ENCODE measurements at regions not wholly inside any gene's neighbourhood (a gene's known extent, or its start where the extent isn't known, plus 50 kb on each side); places are given as distances from the start of the nearest gene placed in this dataset.
A peak's percentile ranks its signal among the peaks of the same experiment; 100 is the strongest.

DNA sequence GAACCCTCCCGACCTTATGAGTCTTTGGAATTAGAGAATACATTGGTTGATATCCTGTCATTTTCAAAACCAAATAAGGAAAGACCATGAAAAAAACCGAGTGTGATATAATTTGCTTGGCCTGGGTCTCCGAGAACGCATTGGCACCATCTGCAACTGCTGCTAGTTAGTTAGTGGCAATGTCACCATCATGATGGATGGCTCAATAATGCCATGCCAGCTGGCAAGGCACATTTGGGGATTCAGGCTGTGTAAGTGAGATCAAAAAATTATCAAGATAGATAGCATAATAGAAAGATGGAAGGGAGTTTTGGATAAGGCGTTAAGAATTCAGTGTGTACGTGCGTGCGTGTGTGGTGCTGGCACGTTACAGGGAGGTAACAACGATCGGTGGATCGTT, 134.7 kb upstream of the TCERG1L start:
- peak; percentile 3 for DNase-seq

DNA sequence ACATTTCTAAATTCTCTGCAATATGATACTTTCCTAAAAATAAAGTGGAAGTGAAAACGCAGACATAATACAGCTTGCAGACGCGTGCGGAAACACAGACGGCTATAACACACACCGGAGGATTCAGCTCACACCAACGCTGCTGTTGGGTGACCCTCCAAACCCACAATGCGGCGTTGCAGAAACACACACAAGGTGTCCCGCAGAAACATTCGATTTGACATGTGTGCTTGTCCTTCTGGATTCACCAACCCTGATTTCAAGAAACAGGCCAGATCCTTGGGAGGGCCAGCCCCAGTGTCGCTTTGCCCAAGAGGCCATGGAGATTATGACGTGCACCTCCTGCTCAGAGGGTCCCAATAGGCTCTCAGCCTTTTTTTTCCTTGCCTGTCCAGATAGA, 136.7 kb upstream of the TCERG1L start:
- DNase-seq = peak; percentile 15

DNA sequence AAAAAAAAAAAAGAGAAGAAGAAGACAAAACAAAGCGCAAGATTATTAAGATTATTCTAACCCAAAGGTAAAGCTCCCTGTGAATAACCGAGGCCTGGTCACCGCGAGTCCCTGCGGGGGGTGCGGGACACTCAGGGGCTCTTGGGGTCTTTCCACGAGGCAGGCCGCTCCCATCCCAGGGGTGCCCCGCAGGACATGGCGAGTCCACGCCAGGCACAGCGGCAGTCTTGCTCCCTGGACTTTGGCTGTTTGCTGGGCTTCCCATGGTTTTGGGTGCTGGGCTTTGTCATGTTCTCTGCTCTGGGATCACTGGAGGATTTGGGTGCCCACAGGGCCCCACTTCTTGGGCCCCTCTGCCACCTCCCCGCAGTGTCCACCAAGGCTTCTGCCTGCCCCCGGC, 137.4 kb upstream of the TCERG1L start:
- DNase-seq = peak; percentile 40

DNA sequence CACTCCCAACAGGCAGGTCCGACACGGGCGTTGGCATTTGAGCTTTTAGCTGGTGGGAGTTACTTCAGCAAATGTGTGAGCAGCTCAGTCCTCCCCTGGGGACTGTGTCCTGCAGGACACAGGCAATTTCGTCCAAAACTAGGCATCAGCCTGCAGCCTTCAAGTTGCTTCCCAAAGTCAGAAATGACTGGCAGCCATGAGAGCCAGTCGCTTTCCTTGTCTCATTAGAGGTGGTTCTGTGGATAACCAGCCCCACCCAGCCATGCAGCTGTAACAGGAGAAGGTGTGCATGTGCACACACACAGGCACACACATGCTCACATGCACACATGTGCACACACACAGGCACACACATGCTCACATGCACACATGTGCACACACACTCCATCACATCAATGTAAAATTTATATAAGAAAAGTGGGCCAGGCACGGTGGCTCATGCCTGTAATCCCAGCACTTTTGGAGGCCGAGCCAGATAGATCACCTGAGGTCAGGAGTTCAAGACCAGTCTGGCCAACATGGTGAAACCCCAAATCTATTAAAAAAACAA, 138.8 kb upstream of the TCERG1L start:
- DNase-seq = peak; percentile 49

DNA sequence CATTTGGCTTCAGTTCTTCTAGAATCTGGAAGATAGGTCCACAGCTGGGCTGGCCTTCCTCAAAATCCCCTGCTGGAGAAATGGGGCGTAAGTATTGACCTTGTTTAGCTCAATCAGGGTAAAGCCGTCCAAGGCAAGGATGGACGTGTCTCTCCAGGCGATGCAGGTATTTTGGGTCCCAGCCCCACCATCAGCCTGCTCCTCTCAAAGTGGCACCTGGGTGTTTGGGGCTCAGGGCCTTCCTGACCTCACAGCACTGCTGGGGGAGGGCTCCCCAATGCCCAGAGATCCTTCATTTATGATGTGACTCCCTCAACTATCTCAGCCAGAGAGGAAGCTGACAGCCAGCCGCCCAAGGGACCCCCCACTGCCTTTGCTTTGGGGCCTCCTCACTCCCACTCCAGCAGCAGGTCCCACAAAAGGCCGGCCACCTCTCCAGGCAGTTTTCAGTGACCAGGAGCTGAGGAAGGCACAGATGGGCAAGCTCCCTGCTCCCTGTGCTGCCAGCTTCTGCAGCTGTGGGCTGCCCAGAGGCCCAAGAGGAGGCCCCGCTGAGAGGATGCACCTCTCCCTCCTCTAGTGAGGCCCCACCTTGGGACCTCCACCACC, 140.0 kb upstream of the TCERG1L start:
- peak; percentile 42 for DNase-seq

DNA sequence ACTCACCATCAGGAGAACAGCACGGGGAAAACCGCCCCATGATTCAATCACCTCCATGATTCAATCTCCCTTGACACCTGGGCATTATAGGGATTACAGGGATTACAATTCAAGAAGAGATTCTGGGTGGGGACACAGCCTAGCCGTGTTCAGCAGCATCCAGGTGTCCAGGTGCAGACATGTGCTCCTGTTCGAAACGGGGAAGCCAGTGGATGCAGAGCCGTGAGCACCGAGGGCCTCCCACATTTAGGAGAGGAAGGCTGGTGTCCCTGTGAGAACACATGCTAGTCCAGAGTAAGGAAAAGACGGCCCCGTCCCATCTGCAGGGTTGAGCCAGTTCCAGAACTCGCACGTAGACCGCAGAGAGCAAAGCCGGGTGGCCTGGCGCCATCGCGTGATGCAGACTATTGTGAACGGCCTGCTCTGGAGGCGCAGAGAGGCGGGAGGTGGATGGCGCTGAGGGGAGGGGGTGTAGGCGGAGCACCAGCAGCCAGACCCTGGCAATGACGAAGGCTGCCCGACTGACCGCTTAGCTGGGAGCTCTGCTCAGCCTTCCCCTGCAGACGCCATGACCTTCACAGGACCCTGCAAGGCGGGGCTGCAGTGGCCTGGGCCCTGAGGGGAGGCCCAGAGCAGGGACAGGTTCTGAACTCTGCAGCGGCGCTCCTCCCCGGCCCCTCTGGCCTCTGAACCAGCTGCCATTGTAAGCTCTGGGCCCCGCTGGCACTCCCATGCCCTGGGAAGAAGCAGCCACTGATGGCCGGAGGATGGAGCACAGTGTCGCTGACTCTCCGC, 141.6 kb upstream of the TCERG1L start:
- peak; percentile 95 for DNase-seq

DNA sequence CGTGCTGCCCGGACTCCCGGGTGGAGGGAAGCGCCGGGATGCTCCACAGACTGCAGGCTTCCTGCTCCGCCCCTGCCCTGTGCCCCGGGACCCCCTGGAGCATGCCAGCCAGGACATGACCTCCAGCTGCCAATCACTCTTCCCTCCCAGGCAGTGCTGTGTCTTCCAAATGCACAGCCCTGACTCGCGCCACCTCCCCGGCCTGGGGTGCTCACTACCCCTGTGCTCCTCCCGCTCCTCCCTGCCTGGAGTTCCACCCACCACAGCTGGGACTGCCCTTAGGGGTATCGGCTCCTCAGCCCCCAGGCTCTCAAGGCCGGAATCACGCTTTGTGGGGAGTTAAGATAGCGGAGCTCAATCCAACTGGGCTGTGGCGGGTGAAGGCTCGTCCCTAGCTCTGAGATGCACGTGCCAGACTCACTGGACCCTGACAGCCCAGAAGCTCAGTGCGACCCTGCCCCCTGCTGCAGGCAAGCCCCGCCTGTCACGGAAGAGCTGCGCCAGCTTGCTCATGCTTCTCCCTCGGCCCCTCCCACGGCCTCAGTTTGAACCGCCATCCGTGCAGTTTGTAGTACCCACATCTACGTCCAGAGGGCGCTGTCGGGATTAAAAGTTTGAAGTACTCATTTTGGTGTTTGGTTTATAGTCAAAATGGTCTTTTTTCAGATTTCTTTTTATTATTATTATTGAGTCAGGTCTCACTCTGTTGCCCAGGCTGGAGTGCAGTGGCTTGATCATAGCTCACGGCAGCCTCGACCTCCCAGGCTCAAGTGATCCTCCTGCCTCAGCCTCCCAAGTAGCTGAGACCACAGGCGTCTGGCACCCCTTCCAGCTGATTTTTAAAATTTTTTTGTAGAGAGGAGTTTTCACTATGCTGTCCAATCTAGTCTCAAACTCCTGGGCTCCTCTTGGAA, 142.5 kb upstream of the TCERG1L start:
- peak; percentile 94 for DNase-seq

DNA sequence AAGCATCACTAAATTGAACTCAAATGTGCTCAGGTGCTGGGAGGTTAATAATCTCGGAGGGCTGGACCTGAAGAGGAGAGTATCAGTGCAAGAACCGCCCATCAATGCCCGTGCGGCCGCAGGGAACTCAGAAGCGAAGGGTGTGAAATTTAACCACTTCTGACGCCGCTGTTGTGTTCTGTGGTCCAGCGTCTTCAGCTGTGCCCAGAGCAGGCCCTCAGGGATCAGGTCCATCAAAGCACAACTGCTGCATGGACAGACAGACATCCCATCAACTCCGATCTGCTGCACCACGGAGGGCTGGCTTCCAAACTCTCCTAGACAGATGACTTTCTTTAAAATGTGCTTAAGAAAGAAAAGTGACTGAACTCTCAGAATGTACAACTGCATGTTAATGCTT, 144.9 kb upstream of the TCERG1L start:
- peak; percentile 38 for DNase-seq

DNA sequence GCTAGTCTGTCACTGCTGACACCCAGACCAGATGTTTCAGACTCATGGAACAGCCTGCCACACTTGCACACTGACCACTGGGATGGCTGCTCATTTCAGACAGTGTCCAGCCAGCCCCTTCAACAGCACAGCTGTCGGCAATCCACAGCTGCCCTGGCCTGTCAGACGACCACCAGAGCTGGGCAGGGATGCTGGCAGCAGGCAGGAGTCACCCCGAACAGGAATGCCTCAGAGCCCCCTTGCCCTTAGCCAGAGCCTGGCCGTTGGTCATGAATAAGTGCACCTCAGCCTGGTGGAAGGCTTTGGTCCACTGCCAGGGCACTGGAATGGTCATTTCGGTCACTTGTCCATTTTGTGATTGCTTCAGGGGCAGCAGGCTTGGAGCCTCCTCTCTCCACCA, 149.6 kb upstream of the TCERG1L start:
- DNase-seq = peak; percentile 31

DNA sequence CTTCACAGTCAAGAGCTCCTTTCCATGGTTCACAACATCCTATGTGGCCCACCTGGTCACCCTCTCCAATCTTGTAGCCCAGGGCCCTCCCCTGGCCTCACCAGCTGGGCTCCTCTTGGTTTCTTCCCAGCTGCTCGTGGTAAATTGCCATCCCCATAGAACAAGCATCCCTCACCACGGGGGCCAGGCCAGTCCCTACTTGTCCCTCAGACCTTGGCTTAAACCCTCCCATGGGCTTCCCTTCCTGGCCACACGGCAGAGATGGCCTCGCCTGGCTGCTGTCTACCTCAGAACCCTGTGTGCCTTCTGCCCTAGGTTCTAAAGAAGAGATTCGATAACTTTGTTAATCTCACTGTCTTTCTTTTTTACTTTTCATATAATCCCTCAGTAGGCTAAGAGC, 153.3 kb upstream of the TCERG1L start:
- peak; percentile 26 for DNase-seq

DNA sequence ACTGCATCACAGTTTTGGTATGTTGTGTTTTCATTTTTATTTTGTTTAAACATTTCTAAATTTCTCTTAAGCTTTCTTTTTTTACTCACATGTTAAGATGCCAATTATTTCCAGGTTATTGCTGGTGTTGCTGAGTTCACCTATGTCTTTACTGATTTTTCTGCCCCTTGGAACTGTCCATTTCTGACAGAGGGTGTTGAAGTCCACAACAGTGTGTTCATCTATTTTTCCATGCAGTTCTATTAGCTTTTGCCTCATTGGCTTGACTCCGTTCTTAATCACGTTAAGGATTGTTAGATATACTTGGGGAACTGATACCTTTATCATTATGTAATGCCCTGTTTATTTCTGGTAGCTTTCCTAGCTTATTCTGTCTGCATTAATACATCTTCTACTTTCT, 158.0 kb upstream of the TCERG1L start:
- DNase-seq = no peak

DNA sequence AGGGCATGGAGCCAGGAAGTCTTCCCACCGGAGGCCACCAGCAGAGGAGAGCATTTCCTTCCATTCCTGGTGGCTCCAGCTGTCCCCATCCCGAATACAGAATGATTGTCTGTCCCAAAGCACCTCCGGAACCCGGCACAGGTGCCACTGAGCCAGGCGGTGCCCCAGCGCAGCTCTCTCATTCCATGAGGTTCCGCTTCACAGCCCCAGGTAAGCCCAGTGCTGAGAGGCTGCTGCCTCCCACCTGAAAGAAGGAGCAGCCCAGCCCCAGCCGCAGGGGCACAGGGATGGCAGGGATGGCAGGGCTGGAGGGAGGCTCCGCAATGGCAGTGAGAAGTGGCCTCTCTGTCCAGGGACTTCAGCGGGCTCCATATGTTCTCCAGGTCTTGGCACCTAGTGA, 162.1 kb upstream of the TCERG1L start:
- DNase-seq = no peak

DNA sequence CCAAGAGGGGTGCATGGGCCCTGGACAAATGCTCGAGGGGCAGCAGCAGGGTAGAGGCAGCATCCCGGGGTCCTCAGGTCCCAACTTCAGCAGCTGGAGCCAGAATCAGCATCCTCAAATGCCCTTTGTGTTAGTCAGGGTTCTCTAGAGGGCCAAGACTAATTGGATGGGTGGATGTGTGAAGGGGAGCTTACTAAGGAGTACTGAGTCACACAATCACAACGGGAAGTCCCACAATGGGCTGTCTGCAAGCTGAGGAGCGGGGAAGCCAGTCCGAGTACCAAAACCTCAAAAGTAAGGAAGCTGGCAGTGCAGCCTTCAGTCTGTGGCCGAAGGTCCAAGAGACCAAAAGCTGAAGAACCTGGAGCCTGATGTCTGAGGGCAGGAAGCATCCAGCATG, 162.9 kb upstream of the TCERG1L start:
- no peak for DNase-seq

DNA sequence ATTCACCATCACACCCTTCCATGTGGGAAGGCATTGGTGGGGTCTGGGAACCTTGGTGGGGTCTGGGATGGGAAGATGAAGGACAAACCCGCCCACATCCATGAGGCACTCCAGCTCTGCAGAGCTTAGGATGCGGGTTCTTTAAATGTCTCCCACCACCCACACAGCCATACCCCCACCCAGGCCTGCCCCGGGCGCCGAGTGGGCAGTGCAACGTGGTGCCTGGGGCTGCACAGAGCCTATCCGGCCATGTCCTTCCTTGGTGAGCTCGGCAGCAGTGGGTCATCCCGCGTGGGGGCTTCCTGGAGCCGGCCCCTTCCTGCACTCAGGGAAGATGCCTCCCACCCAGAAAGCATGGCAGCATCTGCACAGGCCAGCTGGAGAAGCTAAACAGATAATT, 163.5 kb upstream of the TCERG1L start:
- no peak for DNase-seq

DNA sequence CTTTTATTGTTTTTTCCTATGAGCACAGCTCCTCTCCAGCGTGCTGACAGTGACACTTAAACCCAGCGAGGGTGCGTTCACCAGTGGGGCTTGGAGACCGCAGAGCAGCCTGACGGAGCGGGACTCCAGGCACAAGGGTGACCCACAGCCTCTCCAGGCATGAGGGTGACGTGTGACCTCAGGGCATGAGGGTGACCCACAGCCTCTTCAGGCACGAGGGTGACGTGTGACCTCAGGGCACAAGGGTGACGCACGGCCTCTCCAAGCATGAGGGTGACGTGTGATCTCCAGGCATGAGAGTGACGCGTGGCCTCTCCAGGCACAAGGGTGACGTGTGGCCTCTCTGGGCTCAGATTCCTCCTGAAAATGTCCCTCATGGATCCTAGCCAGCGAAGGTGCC, 164.3 kb upstream of the TCERG1L start:
- no peak for DNase-seq

DNA sequence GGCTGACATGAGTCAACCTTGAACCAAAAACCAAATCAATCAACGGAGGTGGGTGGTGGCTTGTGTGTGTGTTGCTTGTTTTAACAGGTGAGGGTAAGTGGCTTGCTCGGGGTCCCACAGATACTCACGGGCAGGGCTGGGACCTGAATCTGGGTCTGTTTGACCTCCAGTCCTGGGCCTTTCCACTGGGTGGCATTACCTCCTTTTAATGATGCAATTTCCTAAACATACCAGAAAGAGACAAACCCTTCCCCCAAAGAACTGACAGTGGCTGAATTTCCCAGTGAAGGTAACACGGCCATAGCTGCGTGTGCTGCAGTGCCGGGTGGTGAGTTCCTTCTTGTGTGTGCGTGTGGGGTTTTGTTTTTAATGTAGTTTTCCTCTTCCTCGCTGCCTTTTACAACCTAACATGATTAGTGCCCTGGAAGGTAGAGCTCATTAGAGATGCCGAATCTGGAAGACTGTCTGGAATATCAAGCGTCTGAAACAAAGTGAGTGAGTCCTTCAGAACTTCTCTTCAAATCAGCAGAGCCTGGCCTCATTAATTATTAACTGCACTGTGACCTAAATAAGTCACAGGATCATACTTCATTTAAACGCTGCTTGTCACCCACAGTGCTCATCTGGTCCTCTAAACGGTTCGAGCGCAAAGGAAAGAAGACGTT, 166.1 kb upstream of the TCERG1L start:
- DNase-seq = no peak

DNA sequence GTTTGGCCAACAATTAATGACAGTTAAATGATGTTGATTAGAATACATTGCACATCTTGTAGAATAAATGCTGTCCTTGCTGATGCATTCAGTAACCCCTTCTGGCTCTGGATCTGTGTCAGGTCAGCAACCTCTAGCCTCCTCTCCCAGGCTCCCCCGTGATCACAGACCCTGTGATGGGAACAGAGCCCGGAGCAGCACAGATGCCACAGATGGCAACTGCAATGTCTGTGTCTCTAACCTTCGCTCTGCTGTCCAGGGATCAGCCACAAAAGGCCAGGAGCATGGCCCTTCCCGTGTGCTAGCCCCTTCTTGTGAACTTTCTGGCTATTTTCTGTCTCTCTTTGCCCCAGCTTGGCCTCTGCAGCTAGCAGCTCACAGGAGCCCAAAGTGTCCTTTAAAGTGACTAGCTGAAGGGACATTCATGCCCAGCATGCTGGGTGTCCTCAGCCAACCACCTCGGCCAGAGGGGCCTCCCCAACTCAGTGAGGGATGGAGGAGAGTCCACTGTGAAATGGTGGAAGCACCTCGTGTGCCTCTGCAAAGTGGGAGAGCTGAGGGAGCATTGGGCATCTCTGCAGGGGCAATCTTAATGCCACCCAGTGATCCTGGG, 167.0 kb upstream of the TCERG1L start:
- DNase-seq = no peak

DNA sequence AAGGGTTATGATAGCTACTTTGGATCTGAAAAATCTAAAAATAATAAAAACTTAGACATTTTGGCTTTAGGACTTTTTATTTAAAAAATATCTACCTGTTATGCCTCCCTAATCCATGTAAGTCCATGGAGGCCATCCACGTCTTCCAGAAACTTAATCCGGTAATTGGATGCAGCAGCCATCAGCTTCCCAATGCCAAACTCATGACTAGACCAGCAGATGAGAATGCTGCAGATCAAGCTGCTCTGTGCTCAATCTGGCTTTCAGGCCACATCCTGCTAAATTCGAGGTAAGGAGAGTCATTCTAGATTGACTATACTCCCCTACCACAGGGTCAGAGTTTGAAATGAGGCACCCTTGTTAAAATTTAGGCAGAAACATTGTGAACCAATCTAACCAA, 168.5 kb upstream of the TCERG1L start:
- DNase-seq = no peak

DNA sequence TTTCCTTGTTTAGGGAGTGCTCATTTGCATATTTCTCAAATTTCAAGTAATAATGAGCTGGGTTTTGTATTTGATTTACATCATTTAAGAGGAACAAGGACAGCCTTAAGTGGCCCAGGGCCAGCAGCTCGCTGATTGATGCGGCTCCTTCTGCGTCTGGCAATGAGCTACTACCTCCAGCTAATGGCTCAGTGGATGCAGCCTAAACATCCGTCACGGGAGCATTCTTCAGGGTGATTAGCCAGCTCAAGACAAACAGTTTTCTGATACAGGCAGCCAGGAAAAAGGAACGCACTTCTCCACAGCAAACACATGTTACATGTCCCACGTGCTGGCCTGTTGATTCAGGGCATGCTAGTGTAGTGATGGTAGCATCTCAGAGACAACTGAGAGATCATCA, 169.3 kb upstream of the TCERG1L start:
- no peak for DNase-seq

DNA sequence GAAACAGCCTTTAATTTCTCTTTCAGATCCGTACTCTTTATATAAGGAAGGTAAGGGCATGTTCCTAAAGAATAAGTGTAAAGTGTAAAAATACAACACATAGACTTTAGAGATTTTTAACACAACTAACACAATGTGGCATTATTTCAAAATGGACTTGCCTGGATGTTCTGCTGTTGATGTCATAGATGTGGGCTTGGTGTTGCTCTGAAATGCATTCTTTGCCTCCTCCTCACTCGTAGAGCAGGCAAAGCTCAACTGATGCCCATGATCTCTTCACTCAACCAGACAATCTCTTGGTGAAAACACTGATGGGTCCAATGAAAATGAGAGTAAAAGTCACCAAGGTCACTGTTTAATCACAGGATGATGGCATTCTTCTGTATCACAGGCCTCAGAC, 174.2 kb upstream of the TCERG1L start:
- DNase-seq = no peak

DNA sequence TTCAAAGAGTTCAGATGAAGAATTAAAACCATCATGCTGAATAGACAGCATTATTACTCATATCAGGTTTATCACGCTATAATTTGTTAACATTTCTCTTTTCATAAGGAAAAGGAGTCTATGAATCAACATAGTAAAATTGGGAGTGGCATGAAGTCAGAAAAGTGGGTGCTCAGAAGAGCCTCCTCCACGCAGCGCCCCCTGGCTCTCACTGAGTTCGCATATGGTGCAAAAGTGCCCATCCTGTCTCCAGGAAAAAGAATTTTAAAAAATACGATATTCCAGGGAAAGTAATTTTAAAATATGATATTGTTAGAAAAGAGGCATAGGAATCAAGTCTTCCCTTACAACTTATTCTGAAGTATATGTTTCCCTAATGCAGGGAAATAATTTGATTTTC, 176.3 kb upstream of the TCERG1L start:
- no peak for DNase-seq

DNA sequence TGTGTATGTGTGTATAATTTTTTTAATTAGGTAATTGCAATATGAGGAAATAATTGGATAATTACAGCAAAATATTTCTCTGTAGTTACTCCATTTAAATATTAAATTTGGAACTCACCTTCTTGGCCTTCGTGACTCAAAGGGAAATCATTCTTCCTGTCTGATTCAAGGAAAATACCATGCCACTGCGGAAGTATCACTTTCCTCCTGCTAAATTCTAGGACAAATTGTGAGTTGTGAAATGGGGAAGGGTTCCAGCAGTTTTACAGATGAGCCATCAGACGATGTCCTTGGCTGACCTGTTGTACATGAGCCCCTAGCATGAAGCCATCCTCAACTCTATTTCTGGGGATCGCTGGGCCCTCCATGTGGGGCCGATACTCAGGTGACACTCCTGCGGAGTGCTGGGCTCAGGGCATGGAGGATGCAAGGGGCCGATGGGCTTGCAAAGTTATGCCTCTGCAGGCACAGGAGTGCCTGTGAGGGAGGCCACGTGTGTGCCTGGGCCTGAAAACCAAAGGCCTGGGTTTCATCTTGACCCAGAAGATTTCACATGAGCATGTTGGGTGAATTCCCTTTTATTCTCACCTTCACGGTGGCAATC, 179.6 kb upstream of the TCERG1L start:
- no peak for DNase-seq
